Posterior cingulate gyrus (tissue), 11 donors: ENCODE measurements at regions not wholly inside any gene's neighbourhood (a gene's known extent, or its start where the extent isn't known, plus 50 kb on each side); places are given as distances from the start of the nearest gene placed in this dataset.
"Not testable (repeated sequence)": the region's sequence is repeated elsewhere in the genome, so short reads cannot be mapped to it uniquely, and the experiment has no call there.

ENCODE experiments used
- DNase-seq, 10 donors: peaks; one replicate each; pipeline versions ENCODE4 v3.0.0 to v3.0.0-alpha.2; 2020 to 2021; ENCODE audit warnings: mixed read lengths in 3 of 10
- intact Hi-C: fragments of 100-400 bp; cut with DNase I; formaldehyde crosslinking; loops from one replicate; pipeline ENCODE4 v1.15.1; 2023

DNA sequence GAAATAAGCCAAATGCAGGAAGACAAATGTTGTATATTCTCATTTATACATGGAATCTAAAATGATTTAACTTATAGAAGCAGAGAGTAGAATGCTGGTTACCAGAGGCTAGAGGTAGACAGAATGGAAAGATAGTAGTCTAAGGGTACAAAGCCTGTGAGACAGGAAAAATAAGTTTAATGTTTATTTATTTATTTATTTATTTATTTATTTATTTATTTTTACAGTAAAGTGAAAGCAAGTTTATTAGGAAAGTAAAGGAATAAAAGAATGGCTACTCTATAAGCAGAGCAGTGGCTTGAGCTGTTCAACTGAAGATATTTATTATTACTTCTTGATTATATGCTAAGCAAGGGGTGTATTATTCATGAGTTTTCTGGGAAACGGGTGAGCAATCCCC, 203.2 kb downstream of the LAS1L start:
- no peak for DNase-seq
- intact Hi-C loops, result no loop called here

DNA sequence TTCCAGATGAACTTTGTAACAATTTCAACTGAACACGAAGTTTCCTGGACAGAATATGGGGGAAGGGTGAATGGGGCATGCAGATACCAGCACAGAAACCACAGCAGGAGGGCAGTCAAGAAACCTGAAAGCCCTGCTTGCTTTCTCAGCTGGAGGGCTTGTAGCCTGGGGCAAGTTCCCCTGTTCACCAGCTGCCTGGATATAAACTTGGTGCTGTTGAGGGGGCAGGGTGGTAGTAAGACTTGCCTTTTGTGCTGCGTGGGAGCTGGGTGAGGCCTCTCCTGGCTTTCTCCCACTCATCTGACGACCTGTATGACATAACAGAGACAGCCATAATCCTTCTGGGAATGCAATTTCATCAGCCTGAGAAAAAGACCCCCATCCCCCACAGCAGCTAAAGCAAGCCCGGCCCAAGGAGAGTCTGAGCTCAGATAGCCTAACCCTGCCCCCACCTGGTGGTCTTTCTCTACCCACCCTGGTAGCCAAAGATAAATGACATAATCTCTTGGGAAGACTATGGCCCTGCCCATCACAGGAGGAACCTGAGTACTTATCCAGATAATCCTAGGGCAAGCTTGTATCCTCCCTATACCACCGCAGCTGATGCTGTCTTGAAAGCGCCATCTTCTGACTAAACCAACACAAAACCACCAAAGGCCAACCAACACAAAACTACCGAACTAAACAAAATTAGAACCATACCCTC, 234.3 kb downstream of the LAS1L start:
- no peak for DNase-seq
- intact Hi-C loops, result no loop called here

DNA sequence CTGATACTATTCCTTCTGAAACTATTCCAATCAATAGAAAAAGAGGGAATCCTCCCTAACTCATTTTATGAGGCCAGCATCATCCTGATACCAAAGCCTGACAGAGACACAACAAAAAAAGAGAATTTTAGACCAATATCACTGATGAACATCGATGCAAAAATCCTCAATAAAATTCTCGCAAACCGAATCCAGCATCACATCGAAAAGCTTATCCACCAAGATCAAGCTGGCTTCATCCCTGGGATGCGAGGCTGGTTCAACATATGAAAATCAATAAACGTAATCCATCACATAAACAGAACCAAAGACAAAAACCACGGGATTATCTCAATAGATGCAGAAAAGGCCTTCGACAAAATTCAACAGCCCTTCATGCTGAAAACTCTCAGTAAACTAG, 251.7 kb downstream of the LAS1L start:
- DNase-seq, intact Hi-C loops: not testable (repeated sequence)

DNA sequence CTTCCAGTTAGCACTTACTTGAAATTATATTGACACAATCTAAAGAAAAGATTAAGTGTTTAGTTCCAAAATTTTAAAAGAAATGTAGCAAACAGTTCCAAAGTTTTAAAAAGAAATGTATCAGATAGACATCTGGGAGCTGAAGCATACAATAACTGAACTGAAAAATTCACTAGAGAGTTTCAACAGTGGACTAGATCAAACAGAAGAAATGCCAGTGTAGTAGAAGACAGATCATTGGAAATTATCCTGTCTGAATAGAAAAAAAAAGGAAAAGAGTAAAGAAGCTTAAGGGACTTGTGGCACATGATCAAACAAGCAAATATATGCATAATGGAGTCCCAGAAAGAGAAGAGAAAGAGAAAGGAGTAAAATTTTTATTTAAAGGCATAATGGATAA, 261.4 kb downstream of the LAS1L start:
- no peak for DNase-seq
- intact Hi-C loops, result no loop called here

DNA sequence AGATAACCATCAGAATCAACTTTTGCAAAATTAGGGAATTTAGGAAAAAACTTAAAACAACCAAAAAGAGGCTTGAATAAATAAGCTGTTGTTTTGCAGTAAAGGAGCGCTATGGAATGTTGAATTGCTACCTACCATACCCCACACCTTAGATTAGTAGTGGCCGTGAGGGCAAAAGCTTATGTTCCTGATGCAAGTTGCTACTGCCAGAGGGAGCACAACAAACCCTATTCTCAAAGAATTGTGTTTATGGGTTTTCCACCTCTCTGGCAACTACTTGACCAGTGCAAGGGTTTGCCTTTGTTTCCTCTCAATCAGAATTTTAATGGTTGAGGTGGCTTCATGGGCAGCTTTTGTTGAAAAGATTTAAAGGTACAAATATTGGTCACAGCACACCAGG, 268.1 kb downstream of the LAS1L start:
- DNase-seq, result no peak
- intact Hi-C loops, result no loop called here

DNA sequence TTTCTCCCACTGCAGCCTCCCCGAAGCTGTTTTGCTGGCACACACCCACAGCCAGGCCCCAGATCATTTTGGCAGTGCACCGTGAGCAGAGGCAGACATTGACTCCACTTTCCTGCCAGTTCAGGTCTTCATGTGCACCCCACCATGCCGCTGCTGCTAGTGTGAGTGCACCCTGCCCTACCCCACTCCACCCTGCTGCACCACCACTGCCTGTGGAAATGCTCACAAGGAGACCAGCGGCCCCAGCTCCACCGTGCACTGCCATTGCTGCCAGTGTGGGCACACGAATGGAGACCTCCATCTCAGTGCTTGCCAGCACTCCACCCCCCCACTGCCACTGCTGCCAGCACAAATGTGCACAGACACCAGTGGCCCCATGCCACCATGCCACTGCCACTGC, 277.6 kb upstream of the ZC4H2 start:
- DNase-seq, result peak in 2 of 10 donors; percentile 67 to 73
- intact Hi-C loops, result no loop called here

DNA sequence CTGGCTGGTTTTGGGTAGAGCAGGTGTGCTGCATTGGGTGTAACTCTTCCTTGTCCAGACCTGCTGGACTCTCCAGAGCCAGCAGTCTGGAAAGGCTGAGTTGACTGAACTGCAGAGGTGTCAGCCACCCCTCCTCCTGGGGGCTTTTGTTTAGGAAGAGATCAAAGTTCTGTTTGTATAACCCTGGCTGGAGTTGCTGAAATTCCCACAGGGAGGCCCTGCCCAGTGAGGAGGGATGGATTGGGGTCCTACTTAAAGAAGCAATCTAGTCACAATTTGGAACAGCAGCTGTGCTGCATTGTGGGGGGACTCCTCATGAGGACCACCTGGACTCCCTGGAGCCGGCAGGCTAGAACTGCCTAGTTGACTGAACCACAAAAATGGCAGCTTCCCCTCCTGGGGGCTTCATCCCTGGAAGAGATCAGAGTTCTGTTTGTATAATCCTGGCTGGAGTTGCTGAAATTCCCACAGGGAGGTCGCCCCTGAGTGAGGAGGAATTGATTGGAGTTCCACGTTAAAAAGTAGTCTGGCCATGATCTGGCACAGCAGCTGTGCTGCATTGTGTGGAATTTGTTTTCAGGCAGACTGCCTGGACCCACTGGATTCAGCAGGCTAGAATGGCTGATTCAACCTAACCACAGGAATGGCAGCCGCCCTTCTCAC, 264.9 kb upstream of the ZC4H2 start:
- DNase-seq, result peak in 1 of 10 donors; percentile 30
- intact Hi-C loops, result no loop called here

DNA sequence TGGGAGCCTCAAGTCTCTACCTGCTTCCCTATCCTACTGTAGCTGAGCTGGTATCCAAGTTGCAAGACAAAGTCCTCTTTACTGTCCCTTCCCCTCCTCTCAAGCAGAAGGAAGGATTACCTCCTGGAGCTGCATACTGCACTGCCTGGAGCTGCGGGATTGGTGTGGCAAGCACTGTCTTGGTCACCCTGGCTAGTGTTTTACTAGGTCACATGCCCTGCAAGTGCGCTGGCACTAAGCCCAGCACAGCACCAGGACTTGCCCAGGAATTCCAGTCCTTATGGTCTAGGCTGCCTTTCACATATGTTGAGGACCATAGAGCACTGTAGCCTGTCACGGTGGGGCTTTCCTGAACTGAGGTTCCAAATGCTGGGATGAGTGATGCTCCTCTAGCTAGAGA, 227.3 kb upstream of the ZC4H2 start:
- intact Hi-C loops, result no loop called here
- no peak for DNase-seq

DNA sequence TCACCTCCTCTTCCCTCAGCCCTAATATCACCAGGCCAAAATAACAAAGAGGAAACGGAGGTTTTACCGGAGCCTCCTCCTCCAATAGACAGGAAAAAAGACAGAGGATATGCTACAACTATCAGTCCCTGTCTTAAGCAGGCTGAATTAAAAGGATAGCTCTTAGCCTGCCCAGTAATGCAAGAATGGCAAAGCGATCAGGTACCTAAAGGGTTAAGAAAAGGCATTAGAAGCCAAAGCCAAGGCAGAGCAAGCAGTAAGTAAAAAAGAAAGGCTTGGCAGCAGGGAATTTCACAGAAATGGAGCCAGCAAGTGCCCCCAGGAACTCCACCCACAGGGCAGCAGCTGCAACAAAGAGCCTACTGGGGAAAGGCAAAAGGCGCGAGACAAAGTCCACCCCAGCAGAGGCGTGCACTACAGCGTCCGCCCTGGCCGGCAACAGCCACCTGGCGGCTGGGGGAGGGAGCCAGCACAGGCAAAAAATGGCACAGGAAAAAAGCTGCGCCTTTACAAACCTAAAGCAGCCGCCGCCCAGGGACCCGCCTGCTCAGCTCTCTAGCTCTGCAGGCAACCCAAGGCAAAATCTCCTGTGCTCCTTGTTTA, 220.6 kb upstream of the ZC4H2 start:
- intact Hi-C loops, result no loop called here
- DNase-seq, result peak in 8 of 10 donors; percentile 6 to 88 (median 22)

DNA sequence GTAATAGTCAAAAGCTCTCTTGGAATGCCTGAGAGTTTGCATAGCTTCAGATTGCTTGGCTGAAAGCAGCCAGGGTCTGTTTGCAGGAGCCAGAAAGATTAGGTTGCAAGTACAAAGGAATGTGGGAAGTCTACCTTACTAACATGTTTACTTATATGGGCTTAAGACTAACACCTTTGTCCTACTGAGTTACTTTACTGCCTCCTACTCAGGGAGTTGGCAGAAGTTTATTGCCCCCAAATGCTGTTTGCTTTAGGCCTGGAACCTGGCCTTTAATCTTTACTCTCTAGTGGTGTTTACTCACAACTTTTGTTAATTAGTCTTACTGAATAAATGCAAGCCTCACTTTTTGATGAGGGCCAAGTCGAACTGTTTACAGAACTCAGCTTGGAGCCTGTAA, 219.4 kb upstream of the ZC4H2 start:
- no peak for DNase-seq
- intact Hi-C loops, result no loop called here

DNA sequence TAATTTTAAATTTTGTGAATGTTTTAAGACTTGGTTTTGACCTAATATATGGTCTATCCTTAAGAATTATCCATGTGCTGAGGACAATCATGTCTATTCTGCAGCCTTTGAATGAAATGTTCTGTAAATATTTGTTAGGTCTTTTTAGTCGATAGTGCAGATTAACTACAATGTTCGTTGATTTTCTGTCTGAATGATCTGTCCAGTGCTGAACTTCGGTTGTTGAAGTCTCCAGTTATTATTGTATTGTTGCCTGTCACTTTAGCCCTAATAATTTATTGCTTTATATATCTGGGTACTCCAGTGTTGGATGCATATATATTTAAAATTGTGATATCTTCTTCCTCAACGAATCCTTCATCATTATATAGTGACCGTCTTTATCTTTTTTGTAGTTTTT, 218.3 kb upstream of the ZC4H2 start:
- intact Hi-C loops, result no loop called here
- DNase-seq, result no peak

DNA sequence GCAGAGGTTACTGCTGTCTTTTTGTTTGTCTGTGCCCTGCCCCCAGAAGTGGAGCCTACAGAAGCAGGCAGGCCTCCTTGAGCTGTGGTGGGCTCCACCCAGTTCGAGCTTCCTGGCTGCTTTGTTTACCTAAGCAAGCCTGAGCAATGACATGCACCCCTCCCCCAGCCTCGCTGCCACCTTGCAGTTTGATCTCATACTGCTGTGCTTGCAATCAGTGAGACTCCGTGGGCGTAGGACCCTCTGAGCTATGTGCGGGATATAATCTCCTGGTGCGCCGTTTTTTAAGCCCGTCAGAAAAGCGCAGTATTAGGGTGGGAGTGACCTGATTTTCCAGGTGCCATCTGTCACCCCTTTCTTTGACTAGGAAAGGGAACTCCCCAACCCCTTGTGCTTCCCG, 187.1 kb upstream of the ZC4H2 start:
- peak in 1 of 10 donors; percentile 66 for DNase-seq
- intact Hi-C loops, result not testable (repeated sequence)

DNA sequence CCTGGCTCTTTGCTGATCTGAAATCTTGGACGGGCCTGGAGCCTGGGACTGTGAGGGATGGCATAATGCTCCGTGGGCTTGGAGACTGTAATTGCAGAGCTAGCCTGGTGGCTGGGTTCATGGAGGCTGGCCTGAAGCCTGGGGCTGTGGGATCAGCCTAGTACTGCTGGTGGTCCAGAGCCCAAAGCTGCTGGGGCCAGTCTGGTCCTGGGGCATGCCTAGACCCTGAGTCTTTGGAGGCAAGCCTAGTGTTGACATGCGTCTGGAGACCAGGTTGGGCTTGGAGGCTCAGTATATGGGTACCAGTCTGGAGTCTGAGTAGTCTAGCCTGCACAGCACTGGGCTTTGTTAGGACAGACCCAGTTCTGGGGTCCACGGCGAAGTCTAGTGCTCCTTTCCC, 172.0 kb upstream of the ZC4H2 start:
- intact Hi-C loops, result no loop called here
- DNase-seq, result peak in 2 of 10 donors; percentile 40 to 74

DNA sequence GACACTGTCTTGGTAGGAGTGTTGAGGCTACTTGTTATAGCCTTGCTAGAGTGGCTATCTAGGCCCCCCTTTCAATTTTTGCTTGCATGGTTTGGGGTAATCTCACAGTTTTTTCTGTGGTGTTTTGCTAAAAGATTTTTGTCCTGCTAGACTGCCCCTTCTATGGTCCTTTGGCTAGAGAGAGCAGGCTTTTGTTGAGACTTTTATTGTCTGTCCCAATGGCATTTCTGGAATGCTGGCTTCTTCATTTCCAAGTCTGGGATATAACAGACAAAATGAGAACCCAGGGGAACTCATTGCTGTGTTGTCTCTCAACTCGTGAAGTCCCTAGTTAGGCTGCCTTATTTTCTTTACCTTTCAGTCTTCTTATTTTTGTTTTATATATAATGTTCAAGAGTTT, 160.2 kb upstream of the ZC4H2 start:
- no peak for DNase-seq
- intact Hi-C loops, result no loop called here

DNA sequence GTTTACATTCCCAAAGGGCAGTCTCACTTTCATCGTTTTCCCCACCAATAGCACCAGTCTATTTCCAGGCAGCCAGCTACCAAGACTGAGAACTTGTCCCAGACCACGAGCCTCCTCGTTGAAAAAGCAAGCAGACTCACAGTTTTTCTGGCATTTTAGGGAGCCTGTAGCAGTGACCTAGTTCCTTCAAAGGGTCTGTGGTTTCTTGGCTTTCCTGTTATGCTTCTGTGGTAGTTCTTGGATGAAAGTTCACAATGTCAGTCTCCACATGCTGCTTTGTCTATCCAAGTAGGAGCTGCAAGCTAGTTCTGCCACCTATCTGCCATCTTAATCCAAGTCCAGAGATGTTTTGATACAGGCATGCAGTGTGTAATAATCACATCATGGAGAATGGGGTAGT, 151.6 kb upstream of the ZC4H2 start:
- intact Hi-C loops, result no loop called here
- DNase-seq, result no peak

DNA sequence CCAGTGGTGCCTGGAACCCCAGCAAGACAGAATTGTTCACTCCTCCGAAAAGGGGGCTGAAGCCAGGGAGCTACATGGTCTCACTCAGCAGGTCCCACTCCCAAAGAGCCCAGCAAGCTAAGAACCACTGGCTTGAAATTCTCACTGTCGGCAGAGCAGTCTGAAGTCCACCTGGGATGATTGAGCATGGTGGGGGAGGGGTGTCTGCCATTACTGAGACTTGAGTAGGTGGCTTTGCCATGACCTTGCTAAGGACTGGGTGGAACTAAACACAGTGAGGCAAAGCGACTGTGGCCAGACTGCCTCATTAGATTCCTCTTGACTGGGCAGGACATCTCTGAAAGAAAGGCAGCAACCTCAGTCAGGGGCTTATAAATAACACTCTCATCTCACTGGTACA, 122.6 kb upstream of the ZC4H2 start:
- intact Hi-C loops, result no loop called here
- no peak for DNase-seq

DNA sequence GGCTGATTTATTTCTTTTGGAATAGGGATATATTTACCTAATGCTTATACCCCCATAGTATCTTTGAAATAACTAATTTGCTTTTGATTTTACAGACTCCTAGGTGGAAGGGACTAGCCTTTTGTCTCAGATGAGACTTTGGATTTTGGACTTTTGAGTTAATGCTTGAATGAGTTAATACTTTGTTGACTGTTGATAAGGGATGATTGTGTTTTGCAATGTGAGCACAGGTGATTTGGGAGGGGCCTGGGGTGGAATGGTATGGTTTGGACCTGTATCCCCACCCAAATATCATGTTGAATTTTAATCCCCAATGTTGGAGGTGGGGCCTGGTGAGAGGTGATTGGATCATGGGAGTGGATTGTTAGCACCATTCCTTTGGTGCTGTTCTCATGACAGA, 117.4 kb upstream of the ZC4H2 start:
- intact Hi-C loops, result no loop called here
- no peak for DNase-seq

DNA sequence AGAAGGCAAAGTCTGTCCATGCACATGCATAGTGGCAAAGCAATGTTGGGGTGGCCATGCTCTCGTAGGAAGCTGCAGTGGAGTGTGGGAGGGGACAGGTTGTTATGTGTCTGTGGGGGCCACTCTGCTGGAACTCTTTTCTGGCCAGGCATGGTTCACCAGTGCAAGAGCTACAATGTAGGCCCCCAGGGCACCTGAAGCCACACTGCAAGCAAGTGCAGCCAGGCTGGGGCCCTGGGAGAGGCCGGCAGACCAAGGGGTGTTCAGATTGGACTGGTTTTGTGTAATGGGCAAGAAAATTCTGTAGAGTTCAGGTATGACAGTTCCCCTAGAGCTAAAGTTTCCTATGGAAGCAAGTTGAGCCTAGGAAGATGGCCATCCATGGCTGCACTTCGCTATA, 97.0 kb upstream of the ZC4H2 start:
- intact Hi-C loops, result no loop called here
- peak in 1 of 10 donors; percentile 60 for DNase-seq

DNA sequence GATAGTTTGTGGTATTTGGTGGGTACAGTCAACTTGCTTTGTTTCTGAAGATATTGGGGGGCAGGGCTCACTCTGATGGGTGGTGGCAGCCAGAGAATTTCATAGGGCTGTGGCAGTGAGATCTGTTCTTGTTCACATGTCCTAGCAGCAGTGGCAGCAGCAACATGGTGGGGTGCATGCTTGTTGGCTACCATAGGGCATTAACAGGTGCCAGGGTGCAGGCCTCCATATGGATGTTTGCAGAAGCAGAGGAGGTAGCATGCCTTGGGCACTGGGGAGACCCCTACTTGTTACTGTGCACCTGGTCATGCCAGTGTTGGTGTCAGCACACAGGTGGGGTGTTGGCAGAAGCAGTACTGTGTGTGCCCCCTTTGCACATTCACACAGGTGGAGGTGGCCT, 96.3 kb upstream of the ZC4H2 start:
- peak in 1 of 10 donors; percentile 53 for DNase-seq
- intact Hi-C loops, result no loop called here

DNA sequence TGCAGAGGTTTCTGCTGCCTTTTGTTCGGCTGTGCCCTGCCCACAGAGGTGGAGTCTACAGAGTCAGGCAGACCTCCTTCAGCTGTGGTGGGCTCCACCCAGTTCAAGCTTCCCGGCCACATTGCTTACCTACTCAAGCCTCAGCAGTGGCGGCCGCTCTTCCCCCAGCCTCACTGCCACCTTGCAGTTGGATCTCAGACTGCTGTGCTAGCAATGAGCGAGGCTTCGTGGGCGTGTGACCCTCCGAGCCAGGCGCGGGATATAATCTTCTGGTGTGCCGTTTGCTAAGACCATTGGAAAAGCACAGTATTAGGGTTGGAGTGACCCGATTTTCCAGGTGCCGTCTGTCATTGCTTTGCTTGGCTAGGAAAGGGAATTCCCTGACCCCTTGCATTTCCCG, 82.4 kb upstream of the ZC4H2 start:
- intact Hi-C loops, result not testable (repeated sequence)
- peak in 3 of 10 donors; percentile 35 to 56 (median 37) for DNase-seq

DNA sequence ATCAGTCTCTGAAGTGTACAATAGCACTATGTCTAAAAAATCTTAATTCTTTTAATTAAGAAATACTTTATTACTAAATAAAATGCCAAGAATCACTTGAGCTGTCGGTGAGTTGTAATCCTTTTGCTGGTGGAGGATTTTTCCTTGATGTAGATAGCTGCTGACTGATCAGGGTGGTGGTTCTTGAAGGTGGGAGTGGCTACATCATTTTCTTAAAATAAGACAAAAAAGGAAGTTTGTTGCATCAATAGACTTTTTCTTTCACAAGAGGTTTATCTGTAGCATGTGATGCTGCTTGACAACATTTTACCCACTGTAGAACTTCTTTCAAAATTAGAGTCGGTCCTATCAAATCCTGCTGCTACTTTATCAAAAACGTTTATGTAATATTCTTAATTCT, 68.8 kb upstream of the ZC4H2 start:
- intact Hi-C loops, result no loop called here
- no peak for DNase-seq

DNA sequence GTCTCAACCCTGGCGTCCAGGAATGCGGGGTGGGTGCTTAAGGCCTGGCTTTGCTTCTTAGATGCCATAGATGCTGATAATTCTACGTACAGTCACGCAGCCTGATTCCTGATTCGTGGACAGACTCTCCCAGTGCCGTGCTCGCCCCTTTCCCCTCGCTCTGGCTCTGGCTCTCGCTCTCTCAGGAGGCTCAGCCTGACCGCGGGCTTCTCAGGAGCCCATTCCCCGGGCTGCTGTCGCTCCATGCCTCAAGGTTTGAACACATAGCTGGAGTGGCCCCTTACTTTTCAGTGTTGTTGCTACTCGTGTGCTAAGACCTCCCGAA, 59.2 kb upstream of the ZC4H2 start:
- intact Hi-C loops, result loop anchor here (10.0 kb wide), 1 partner anchor 499 kb away; the partner anchor contains the start of gene LAS1L
- DNase-seq, result peak in 7 of 10 donors; percentile 15 to 86 (median 36)
